Panc1 (cell line): ENCODE measurements at regions not wholly inside any gene's neighbourhood (a gene's known extent, or its start where the extent isn't known, plus 50 kb on each side); places are given as distances from the start of the nearest gene placed in this dataset.

Experiments used
- ATAC-seq: fragments of 200-7000 bp; cut with Tn5 transposase; 2 replicates; pipeline ENCODE4 v1.9.1; 2020; ENCODE audit warnings: mild to moderate bottlenecking, moderate library complexity
- BruUV-seq: library from RNA; stranded (reverse); fragments of 400-500 nt; replicated peaks from 2 replicates; lab custom pipeline; 2021; lab: Mats Ljungman, UMichigan
- CTCF ChIA-PET: fragments of 300-600 bp; sonication (Branson Sonifier 250); formaldehyde crosslinking; loops from one replicate; lab custom pipeline; 2022; ENCODE audit warnings: antibody characterized with exemption; lab: Charles Lee
- POLR2A ChIA-PET: fragments of 300-600 bp; sonication (Branson Sonifier 250); formaldehyde crosslinking; loops from one replicate; lab custom pipeline; 2022; ENCODE audit warnings: antibody characterized with exemption; lab: Charles Lee
- DNase-seq: peaks from one replicate; pipeline ENCODE4 v3.0.0-alpha.2; 2010; ENCODE audit warnings: low read depth, low spot score
- H3K27ac ChIP-seq: 2 replicates; pipeline ENCODE4 v1.5.1; 2011; ENCODE audit warnings: mild to moderate bottlenecking, low read length, inconsistent platforms
- H3K27me3 ChIP-seq: fragments of 200-500 bp; sonication (Bioruptor generic); 2 replicates; pipeline ENCODE4 v1.6.0; 2014; ENCODE audit warnings: low read length, inconsistent platforms; ENCODE audit not compliant: control insufficient read depth, insufficient read depth
- H3K36me3 ChIP-seq: fragments of 200-500 bp; sonication (Bioruptor generic); 2 replicates; pipeline ENCODE4 v1.5.1; 2014; ENCODE audit warnings: inconsistent platforms, mild to moderate bottlenecking, low read length, moderate library complexity; ENCODE audit not compliant: control insufficient read depth, insufficient read depth
- H3K4me1 ChIP-seq: 2 replicates; pipeline ENCODE4 v1.5.1; 2011; ENCODE audit warnings: inconsistent platforms, mild to moderate bottlenecking, low read length, moderate library complexity; ENCODE audit not compliant: control insufficient read depth, insufficient read depth
- H3K4me3 ChIP-seq, 2 experiments: 2 replicates each; pipeline ENCODE4 v1.5.1; 2011 to 2012; ENCODE audit warnings: low read depth in 2 of 2, low read length in 2 of 2, mild to moderate bottlenecking in 2 of 2, inconsistent platforms in 1 of 2, moderate library complexity in 1 of 2
- H3K9me3 ChIP-seq: fragments of 200-500 bp; sonication (Bioruptor generic); 2 replicates; pipeline ENCODE4 v1.5.1; 2014; ENCODE audit warnings: low read depth, mild to moderate bottlenecking, inconsistent platforms, low read length, moderate library complexity; ENCODE audit not compliant: control insufficient read depth, insufficient read depth
- CTCF ChIP-seq: fragments of 450-650 bp; IDR thresholded peaks from 2 replicates; pipeline ENCODE4 v1.5.1; 2017; ENCODE audit warnings: mild to moderate bottlenecking
- POLR2AphosphoS5 ChIP-seq: IDR thresholded peaks from 2 replicates; pipeline ENCODE4 v1.6.1; 2012; ENCODE audit warnings: mild to moderate bottlenecking, low read depth, low read length, moderate library complexity
- REST ChIP-seq, 2 experiments: IDR thresholded peaks; 2 replicates each; pipeline ENCODE4 v1.6.1; 2011 to 2012; ENCODE audit warnings: low read depth in 2 of 2, control low read depth in 1 of 2, low read length in 1 of 2, mild to moderate bottlenecking in 1 of 2, moderate library complexity in 1 of 2; ENCODE audit not compliant: insufficient read depth in 1 of 2
- SIN3A ChIP-seq: IDR thresholded peaks from 2 replicates; pipeline ENCODE4 v1.6.1; 2012; ENCODE audit warnings: low read depth, mild to moderate bottlenecking, low read length, moderate library complexity, borderline replicate concordance; ENCODE audit not compliant: insufficient read depth
- TCF7L2 ChIP-seq: IDR thresholded peaks from 2 replicates; pipeline ENCODE4 v1.6.1; 2011; ENCODE audit warnings: mild to moderate bottlenecking, low read depth, low read length, inconsistent platforms
- in situ Hi-C: cut with HindIII; loops from 2 replicates; pipeline ENCODE4 v1.10.0; 2016; ENCODE audit warnings: low sequenced_read_pairs, low pct_unique_long_range_greater_than_20kb
- intact Hi-C: fragments of 100-400 bp; cut with micrococcal nuclease; formaldehyde crosslinking; loops from one replicate; pipeline ENCODE4 v1.10.0; 2022; ENCODE audit not compliant: unreplicated experiment

- intact Hi-C loops (no loop called here), in situ Hi-C loops (no loop called here)
- Histone ChIP-seq H3K36me3 (no peaks in the 10 kb centered on the region), H3K4me3 (no peak overlapping the region), H3K9me3 (no peaks in the 10 kb centered on the region), H3K27ac (no peak overlapping the region), H3K27me3 (no peaks in the 10 kb centered on the region), H3K4me1 (no peaks in the 10 kb centered on the region)
- ChIA-PET CTCF (no interaction called here), POLR2A (no interaction called here)
- no peak for TF ChIP-seq POLR2AphosphoS5
- TF ChIP-seq SIN3A = no peak
- no peak for TF ChIP-seq REST (IDR thresholded peaks at IDR 0.05; ENCODE audit: insufficient read depth in 1 of 2, low read depth in 2 of 2, low read length in 1 of 2)
- BruUV-seq = no TSS peak
- ATAC-seq (no peak), DNase-seq (no peak)
Observed at GRCh38 chr14:48430805-48431204, 755.4 kb upstream of the MDGA2 start.

GRCh38 chr14:48429512-48429911 is 754.1 kb upstream of the MDGA2 start:
- no peaks in the 10 kb centered on the region for H3K4me1 ChIP-seq
- in situ Hi-C loops (no loop called here), intact Hi-C loops (no loop called here)
- H3K27me3 ChIP-seq = no peaks in the 10 kb centered on the region
- no peak for DNase-seq
- ChIA-PET CTCF (no interaction called here), POLR2A (no interaction called here)
- no peak overlapping the region for H3K27ac ChIP-seq
- BruUV-seq = no TSS peak
- H3K36me3 ChIP-seq = no peaks in the 10 kb centered on the region
- TF ChIP-seq TCF7L2 (no peak), CTCF (no peak), POLR2AphosphoS5 (no peak), SIN3A (no peak), REST (IDR thresholded peaks at IDR 0.05; ENCODE audit: insufficient read depth in 1 of 2, low read depth in 2 of 2, low read length in 1 of 2) (no peak)
- H3K4me3 ChIP-seq = no peak overlapping the region
- no peak for ATAC-seq
- no peaks in the 10 kb centered on the region for H3K9me3 ChIP-seq
